Stimulated activated CD4-positive, alpha-beta T cell treated with anti-CD3 and anti-CD28 coated beads, Interleukin-2, amount 100 ng/mL, for 24 hours (primary cell): ENCODE measurements at regions not wholly inside any gene's neighbourhood (a gene's known extent, or its start where the extent isn't known, plus 50 kb on each side); places are given as distances from the start of the nearest gene placed in this dataset.
"Not testable (repeated sequence)": the region's sequence is repeated elsewhere in the genome, so short reads cannot be mapped to it uniquely, and the experiment has no call there.

ENCODE experiments used
- DNase-seq, 2 donors: peaks; one replicate each; pipeline ENCODE4 v3.0.0-alpha.2; 2020

DNA sequence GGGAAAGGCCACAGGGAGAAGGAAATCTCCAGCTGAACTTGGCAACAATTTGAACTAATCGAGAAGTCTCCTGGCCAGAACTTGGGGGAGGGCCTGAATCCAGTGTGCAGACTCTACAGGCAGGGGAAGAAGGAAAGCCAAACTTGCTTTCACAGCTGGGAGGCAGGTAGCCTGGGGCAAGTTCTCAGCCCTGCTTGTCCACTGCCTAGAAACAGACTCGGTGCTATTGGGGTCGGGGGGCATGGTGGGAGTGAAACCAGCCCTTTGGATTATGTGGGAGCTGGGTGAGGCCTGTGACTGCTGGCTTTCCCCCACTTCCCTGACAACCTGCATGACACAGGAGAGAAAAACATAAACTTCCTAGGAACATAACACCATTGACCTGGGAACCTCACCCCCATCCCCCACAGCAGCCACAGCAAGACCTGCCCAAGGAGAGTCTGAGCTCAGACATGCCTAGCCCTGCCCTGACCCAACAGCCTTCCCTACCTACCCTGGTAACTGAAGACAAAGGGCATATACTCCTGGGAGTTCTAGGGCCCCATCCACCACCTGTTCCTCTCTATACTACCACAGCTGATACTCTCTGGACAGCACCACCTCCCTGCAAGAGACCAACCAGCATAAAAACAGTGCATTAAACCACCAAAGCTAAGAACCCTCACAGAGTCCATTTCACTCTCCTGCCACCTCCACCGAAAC is 103.7 kb upstream of the MNS1 start:
- no peak for DNase-seq

GRCh38 chr15:56557415-56557814 is 92.5 kb upstream of the MNS1 start:
- DNase-seq: no peak

GRCh38 chr15:56553486-56553885 is 88.5 kb upstream of the MNS1 start:
- no peak for DNase-seq

GRCh38 chr15:56552659-56553058 is 87.7 kb upstream of the MNS1 start:
- no peak for DNase-seq

GRCh38 chr15:56540570-56540969 is 75.6 kb upstream of the MNS1 start:
- not testable (repeated sequence) for DNase-seq

- not testable (repeated sequence) for DNase-seq
These were observed 75.2 kb upstream of the MNS1 start for GRCh38 chr15:56540157-56540556.

GRCh38 chr15:56538901-56539545 is 74.1 kb upstream of the MNS1 start:
- no peak for DNase-seq

GRCh38 chr15:56537881-56538280 is 72.9 kb upstream of the MNS1 start:
- peak; percentile 4 to 20 for DNase-seq

DNA sequence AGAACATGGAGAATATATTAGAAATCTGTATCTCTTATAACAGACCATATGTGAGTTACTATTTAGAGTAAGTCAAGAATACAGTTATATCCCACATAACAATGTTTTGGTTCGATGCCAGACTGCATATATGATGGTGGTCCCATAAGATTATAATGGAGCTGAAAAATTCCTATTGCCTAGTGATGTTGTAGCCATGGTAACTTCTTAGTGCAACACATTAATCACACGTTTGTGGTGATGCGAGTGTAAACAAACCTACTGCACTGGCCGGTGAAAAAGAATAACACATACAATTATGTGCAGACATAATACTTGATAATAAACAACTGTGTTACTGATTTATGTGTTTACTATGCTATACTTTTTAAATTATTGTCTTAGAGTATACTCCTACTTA is 69.8 kb upstream of the MNS1 start:
- DNase-seq: no peak

DNA sequence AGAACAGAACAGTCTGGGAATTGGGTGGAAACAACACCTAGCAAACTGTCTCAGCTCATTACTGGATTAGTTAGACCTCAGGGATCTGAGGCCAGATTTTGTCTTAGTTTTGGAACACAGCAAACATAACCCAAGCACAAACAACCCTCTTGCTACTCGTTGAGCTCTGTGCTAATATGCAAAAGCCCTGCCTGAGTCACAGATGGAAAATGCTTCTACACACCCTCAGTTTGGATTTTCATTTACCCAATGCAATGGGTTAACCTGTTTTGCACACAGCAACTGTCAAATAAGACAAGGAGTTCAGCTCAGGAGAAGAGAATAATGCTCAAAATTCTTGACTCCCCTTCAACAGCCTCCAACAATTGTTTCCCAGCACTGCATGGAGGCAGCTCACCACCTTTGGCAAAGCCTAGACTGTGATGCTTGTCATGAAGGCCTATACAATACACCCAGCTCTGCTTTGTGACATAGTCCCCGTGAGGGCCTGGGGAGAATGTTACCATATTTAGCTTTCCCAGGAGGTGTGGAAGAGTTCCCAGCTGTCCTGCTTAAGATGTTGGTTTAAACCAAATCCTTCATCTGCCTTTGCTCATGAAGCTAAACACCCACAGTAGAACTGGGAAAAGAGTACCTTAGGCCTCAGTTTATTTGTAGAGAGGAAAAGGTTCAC is 68.9 kb upstream of the MNS1 start:
- DNase-seq: no peak

DNA sequence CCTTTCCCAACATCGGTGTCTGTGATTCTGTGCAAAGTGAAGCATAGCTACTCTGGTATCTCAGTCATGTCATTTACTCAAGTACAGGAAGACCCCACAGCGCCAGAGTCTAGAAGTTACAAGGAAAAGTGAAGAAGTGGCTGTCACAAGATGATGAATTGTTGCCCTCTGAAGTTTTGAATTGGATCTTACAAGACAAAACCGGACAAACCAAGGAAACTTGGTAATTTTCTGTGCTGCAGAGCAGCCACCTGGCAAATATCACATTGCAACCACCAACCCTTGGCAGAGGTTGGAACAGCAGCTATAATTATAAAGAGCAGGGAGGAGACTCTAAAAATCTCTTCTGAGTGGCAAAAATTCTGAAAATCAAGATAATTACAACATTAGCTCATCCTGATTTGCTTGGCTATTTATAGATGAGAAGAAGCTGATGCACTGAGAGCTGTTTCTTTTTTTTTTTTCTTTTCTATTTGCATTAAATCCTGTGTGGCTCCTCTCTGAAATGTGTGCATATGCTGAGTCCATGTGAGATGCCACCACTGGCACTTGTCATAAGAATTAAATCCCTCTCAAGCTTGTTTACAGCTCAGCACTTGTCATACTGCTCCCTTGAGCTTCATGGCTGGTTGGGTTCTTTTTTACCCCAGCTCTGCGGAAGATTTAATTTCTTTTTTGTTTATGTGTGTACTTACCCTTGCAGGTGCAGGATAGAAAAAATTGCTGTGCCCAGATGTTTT is 68.0 kb upstream of the MNS1 start:
- DNase-seq: no peak

DNA sequence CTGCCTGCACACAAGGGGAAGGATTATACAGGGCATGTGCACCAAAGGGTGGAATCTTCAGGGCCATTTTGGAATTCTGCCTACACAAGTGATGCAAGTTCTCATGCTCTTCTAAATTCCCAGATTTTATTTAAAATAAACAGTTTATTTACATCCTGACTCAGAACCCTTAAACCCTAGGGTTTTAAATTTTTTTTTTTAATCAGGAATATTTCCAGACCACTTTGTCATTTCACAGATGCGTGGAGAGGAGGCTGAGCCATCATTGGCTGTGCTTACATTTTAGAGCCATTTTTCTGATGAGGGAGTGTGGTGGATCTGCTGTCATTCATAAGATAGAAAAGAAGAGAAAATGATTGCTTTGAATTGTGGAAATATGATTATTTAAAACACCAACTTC is 65.2 kb upstream of the MNS1 start:
- no peak for DNase-seq

GRCh38 chr15:56528136-56528535 is 63.2 kb upstream of the MNS1 start:
- no peak for DNase-seq

DNA sequence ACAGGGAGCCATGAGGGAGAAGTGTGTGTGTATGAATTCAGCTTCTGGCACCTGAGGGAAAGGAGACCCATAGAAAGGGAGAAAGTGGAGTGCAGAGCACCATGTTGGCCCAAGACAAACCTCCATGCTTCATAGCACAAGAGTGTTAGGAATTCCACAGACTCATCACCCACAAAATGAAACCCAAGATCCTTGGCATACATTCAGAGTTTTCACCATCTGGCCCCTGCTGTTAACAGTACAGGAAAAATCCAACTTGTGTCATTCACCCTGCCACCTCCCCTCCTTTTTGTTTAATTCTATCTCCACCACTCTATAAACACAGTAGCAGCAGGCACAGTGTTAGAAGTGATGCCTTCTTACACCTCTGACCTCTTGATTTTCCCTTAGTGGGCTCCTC is 60.0 kb upstream of the MNS1 start:
- DNase-seq: no peak

GRCh38 chr15:56523521-56523920 is 58.6 kb upstream of the MNS1 start:
- no peak for DNase-seq

GRCh38 chr15:56519000-56519399 is 54.1 kb upstream of the MNS1 start:
- no peak for DNase-seq
